ENCODE measurements at regions not wholly inside any gene's neighbourhood (a gene's known extent, or its start where the extent isn't known, plus 50 kb on each side); places are given as distances from the start of the nearest gene placed in this dataset.
A peak's percentile ranks its signal among the peaks of the same experiment; 100 is the strongest.
"Not testable (repeated sequence)": the region's sequence is repeated elsewhere in the genome, so short reads cannot be mapped to it uniquely, and the experiment has no call there.

- DNase-seq, result not testable (repeated sequence)
Measured at GRCh38 chr16:29355339-29356059, 51.0 kb downstream of the NPIPB11 start.

- not testable (repeated sequence) for DNase-seq
Measured at GRCh38 chr16:29354449-29354848, 52.1 kb downstream of the NPIPB11 start.

DNA sequence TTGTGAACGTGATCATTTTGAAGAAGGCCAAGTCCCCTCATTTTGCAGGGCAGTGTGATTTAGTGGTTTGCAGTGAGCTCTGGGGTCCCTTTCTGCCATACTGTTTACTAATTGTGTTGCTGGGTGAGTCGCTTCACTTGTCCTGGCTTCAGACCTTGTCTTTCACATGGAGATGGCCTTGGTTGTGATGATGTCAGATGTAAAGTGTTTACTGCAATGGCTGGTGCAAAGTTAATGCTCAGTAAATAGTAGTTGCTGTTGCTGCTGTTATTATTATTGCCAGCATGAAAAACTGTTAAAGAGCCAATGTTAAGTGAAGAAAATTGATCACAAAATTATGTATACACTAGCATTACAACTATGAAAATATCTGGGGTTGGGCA lies 53.9 kb downstream of the NPIPB11 start:
- DNase-seq, result not testable (repeated sequence)

GRCh38 chr16:29351970-29352616 lies 54.4 kb downstream of the NPIPB11 start:
- not testable (repeated sequence) for DNase-seq

GRCh38 chr16:29351271-29351969 lies 55.1 kb downstream of the NPIPB11 start:
- DNase-seq, result not testable (repeated sequence)

DNA sequence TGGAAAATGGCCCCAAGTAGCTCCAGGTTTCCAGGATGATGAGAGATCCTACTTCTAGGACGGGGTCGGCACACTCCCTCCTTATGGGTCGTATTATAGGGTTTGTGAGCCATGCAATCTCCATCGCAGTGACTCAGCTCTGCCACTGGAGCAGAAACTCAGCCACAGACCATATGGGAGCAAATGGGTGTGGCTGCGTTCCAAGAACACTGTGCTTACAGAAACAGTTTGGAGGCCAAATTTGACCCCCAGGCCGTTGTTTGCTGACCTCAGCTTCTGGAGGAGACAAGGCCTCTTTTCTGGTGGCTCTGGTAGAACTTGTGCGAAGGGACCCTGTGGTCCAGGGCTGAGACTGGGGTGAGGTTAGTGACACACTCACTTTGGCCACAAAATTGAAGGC lies 56.5 kb downstream of the NPIPB11 start:
- peak; percentile 48 for DNase-seq

- DNase-seq, result not testable (repeated sequence)
Measured at GRCh38 chr16:29348748-29349147, 57.8 kb downstream of the NPIPB11 start.

GRCh38 chr16:29348123-29348690 lies 58.3 kb downstream of the NPIPB11 start:
- DNase-seq, result not testable (repeated sequence)

DNA sequence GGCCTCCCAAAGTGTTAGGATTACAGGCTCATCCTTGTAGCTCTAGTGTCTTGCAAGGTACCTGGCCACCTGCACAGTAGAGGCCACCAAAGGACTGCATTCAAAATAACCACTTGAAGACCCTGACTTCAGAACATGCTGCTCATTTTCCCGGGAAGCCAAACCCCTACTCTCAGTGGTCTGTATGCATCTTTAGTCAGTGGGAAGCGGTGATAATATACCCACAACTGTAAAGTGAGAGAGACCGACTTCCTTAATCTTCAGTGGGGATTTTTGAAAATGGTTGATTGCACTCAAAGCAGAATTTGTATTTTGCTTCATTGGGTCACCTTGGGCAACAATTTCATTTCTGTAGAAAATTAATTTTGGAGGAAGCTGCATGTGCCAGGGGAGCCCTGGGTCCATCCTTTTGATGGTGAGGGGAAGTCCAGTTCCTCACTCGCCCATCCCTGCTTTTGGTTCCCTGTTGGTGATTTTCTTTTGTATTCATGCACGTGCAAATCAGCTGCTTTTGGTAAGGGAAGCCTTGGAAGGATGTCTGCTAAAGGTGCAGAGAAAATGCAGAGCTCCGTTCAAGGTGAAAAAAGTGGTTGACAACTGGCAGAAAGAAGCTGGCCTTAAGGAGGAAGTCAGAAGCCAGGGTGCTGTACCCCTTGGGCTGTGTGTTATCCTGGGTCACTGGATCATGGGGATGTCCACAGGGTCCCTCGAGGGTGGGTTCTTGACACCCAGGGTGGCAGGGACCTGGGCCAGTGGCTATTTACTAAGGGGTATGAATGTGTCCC lies 59.5 kb downstream of the NPIPB11 start:
- DNase-seq, result not testable (repeated sequence)

DNA sequence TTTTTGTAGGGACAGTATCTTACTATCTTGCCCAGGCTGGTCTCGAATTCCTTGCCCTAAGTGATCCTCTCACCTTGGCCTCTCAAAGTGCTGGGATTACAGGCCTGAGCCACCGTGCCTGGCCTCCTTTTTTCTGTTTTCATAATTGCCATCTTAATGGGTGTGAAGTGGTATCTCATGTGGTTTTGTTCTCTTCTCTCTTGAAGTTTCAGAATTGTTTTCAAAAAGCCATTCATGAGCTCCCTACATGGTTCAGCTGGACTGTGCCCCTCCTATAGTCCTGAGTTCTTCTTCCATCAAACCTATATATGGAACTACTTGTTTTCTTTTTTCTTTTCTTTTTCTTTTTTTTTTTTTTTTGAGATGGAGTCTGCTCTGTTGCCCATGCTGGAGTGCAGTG lies 60.3 kb downstream of the NPIPB11 start:
- DNase-seq, result not testable (repeated sequence)

GRCh38 chr16:29342937-29343336 lies 63.6 kb downstream of the NPIPB11 start:
- not testable (repeated sequence) for DNase-seq

- not testable (repeated sequence) for DNase-seq
Measured at GRCh38 chr16:29340779-29341438, 65.6 kb downstream of the NPIPB11 start.

GRCh38 chr16:29340235-29340634 lies 66.3 kb downstream of the NPIPB11 start:
- DNase-seq, result not testable (repeated sequence)

GRCh38 chr16:29338821-29339700 lies 67.5 kb downstream of the NPIPB11 start:
- not testable (repeated sequence) for DNase-seq

DNA sequence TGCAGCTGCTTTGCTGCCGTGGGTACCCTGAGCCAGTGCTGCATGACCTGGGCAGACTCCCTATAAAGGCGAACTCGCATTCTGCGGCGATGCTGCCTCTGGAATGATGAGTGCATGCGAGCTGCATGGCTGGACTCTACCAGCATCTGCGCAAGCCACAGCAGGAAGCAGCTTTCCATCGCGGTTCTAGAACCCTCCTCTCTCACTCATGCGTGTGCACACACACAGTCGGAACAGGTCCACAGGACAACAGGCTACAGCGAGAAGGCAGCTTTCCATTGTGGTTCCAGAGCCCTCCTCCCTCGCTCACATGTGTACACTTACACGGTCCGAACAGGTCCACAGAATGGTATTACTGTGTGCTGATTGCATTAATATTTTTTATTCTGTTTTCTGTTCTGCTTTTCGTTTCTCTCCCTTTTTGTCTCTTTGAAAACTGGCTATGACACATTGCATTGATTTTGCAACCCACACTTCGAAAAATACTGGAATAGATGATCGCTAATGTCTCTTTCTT lies 69.1 kb downstream of the NPIPB11 start:
- DNase-seq, result not testable (repeated sequence)

GRCh38 chr16:29335549-29335846 lies 71.0 kb downstream of the NPIPB11 start:
- DNase-seq, result not testable (repeated sequence)

DNA sequence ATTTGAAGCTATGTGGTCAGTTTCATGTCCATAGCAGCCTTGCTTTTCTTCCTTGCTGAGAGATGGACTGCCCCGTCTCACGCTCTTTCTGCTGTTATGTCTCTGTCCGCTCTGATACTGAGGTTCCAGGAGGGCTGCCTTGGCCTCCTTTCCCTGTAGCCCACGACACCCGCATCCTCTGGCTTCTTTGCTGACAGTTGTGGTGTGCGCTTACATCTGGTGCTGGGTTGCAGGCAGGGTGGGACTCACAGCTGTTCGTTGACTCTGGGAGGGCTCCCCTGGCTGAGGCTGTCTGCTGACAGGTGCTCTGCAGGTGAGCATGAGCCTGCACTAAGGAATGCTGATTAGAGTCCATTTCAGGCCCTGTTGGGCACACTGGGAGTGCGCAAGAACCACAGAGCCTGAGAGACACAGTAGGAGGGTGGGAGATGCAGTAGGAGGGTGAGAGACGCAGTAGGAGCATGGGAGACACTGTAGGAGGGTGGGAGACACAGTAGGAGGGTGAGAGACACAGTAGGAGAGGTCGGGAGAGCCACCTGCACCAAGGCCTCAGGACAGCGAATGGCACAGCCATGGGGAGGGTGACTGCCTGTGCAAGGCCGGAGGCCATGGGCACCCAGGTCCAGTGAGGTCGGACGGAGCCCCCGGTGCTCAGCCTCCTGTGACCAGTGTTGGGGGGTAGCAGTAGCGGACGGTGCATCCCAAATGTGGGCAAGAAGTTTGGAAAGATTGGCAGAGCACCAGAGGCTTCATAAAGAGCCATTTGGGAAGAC lies 71.5 kb downstream of the NPIPB11 start:
- not testable (repeated sequence) for DNase-seq

- DNase-seq, result not testable (repeated sequence)
Measured at GRCh38 chr16:29333492-29334097, 72.9 kb downstream of the NPIPB11 start.

GRCh38 chr16:29330623-29331022 lies 75.9 kb downstream of the NPIPB11 start:
- DNase-seq, result not testable (repeated sequence)
